Subcutaneous abdominal adipose tissue (tissue), 5 donors: ENCODE measurements at regions not wholly inside any gene's neighbourhood (a gene's known extent, or its start where the extent isn't known, plus 50 kb on each side); places are given as distances from the start of the nearest gene placed in this dataset.

Experiments
- H3K27ac ChIP-seq: one replicate; pipeline ENCODE4 v1.7.0; 2013; ENCODE audit warnings: low read depth, mild to moderate bottlenecking, inconsistent platforms, low read length, moderate library complexity
- H3K27me3 ChIP-seq, 5 donors: one replicate each; pipeline ENCODE4 v1.7.0; 2013; ENCODE audit warnings: low read length in 5 of 5, inconsistent platforms in 1 of 5; ENCODE audit not compliant: control insufficient read depth in 5 of 5, insufficient read depth in 4 of 5
- H3K36me3 ChIP-seq, 5 donors: one replicate each; pipeline ENCODE4 v1.7.0; 2013; ENCODE audit warnings: low read length in 5 of 5; ENCODE audit not compliant: control insufficient read depth in 5 of 5, insufficient read depth in 5 of 5
- H3K4me1 ChIP-seq, 5 donors: one replicate each; pipeline ENCODE4 v1.7.0; 2013; ENCODE audit warnings: low read length in 5 of 5, mild to moderate bottlenecking in 3 of 5, moderate library complexity in 1 of 5; ENCODE audit not compliant: control insufficient read depth in 5 of 5, insufficient read depth in 5 of 5
- H3K4me3 ChIP-seq, 5 donors: one replicate each; pipeline ENCODE4 v1.7.0; 2013; ENCODE audit warnings: low read length in 5 of 5, low read depth in 1 of 5
- H3K9ac ChIP-seq, 5 donors: one replicate each; pipeline ENCODE4 v1.7.0; 2013; ENCODE audit warnings: low read length in 5 of 5, mild to moderate bottlenecking in 4 of 5, moderate library complexity in 3 of 5
- H3K9me3 ChIP-seq, 5 donors: one replicate each; pipeline ENCODE4 v1.7.0; 2013; ENCODE audit warnings: low read length in 5 of 5; ENCODE audit not compliant: control insufficient read depth in 5 of 5
- donor health status: healthy.
- donor health status: healthy.
- donor health status: healthy.
- donor health status: healthy.
- donor health status: healthy.

GRCh38 chr2:221975151-221975550 lies 323.6 kb downstream of the PAX3 start:
- Histone ChIP-seq H3K9me3 (no peaks in the 10 kb centered on the region), H3K4me3 (no peak overlapping the region), H3K36me3 (no peaks in the 10 kb centered on the region), H3K27me3 (no peaks in the 10 kb centered on the region), H3K9ac (no peak overlapping the region), H3K4me1 (no peaks in the 10 kb centered on the region), H3K27ac (no peak overlapping the region)

- Histone ChIP-seq H3K9me3 (no peaks in the 10 kb centered on the region), H3K27ac (no peak overlapping the region), H3K36me3 (no peaks in the 10 kb centered on the region), H3K4me3 (no peak overlapping the region), H3K27me3 (no peaks in the 10 kb centered on the region), H3K4me1 (no peaks in the 10 kb centered on the region), H3K9ac (no peak overlapping the region)
These were observed 324.9 kb downstream of the PAX3 start for GRCh38 chr2:221973902-221974301.

- no peaks in the 10 kb centered on the region for H3K9me3 ChIP-seq
These were observed 325.3 kb downstream of the PAX3 start for GRCh38 chr2:221973502-221973901.

GRCh38 chr2:221972813-221973478 lies 325.9 kb downstream of the PAX3 start:
- Histone ChIP-seq H3K27me3 (no peaks in the 10 kb centered on the region), H3K4me3 (no peak overlapping the region), H3K4me1 (no peaks in the 10 kb centered on the region), H3K9me3 (no peaks in the 10 kb centered on the region), H3K27ac (no peak overlapping the region), H3K36me3 (no peaks in the 10 kb centered on the region), H3K9ac (no peak overlapping the region)

More at GRCh38 chr2:221973502-221973901, 325.3 kb downstream of the PAX3 start:
- Histone ChIP-seq H3K27me3 (no peaks in the 10 kb centered on the region), H3K4me1 (no peaks in the 10 kb centered on the region), H3K9ac (no peak overlapping the region), H3K4me3 (no peak overlapping the region), H3K36me3 (no peaks in the 10 kb centered on the region), H3K27ac (no peak overlapping the region)

GRCh38 chr2:221970389-221970788 lies 328.4 kb downstream of the PAX3 start:
- H3K9ac ChIP-seq: no peak overlapping the region
- no peaks in the 10 kb centered on the region for H3K4me1 ChIP-seq
- no peaks in the 10 kb centered on the region for H3K27me3 ChIP-seq
- H3K4me3 ChIP-seq: no peak overlapping the region
- H3K36me3 ChIP-seq: no peaks in the 10 kb centered on the region
- H3K27ac ChIP-seq: no peak overlapping the region
- H3K9me3 ChIP-seq: no peaks in the 10 kb centered on the region

GRCh38 chr2:221969830-221970144 lies 329.0 kb downstream of the PAX3 start:
- H3K9ac ChIP-seq: no peak overlapping the region
- no peaks in the 10 kb centered on the region for H3K4me1 ChIP-seq
- no peak overlapping the region for H3K4me3 ChIP-seq
- no peaks in the 10 kb centered on the region for H3K36me3 ChIP-seq
- no peaks in the 10 kb centered on the region for H3K9me3 ChIP-seq
- no peak overlapping the region for H3K27ac ChIP-seq
- no peaks in the 10 kb centered on the region for H3K27me3 ChIP-seq

GRCh38 chr2:221969087-221969829 lies 329.5 kb downstream of the PAX3 start:
- H3K9me3 ChIP-seq: no peaks in the 10 kb centered on the region
- H3K4me3 ChIP-seq: no peak overlapping the region
- no peaks in the 10 kb centered on the region for H3K27me3 ChIP-seq
- no peaks in the 10 kb centered on the region for H3K36me3 ChIP-seq
- no peaks in the 10 kb centered on the region for H3K4me1 ChIP-seq
- H3K27ac ChIP-seq: no peak overlapping the region
- no peak overlapping the region for H3K9ac ChIP-seq

- no peak overlapping the region for H3K9ac ChIP-seq
- H3K27me3 ChIP-seq: no peaks in the 10 kb centered on the region
- no peaks in the 10 kb centered on the region for H3K36me3 ChIP-seq
These were observed 336.6 kb downstream of the PAX3 start for GRCh38 chr2:221962186-221962585.

GRCh38 chr2:221961561-221961960 lies 337.2 kb downstream of the PAX3 start:
- Histone ChIP-seq H3K9me3 (no peaks in the 10 kb centered on the region), H3K4me3 (no peak overlapping the region), H3K27me3 (no peaks in the 10 kb centered on the region), H3K4me1 (no peaks in the 10 kb centered on the region), H3K36me3 (no peaks in the 10 kb centered on the region), H3K9ac (no peak overlapping the region), H3K27ac (no peak overlapping the region)

More at GRCh38 chr2:221962186-221962585, 336.6 kb downstream of the PAX3 start:
- H3K4me3 ChIP-seq: no peak overlapping the region
- H3K9me3 ChIP-seq: no peaks in the 10 kb centered on the region
- H3K27ac ChIP-seq: no peak overlapping the region
- H3K4me1 ChIP-seq: no peaks in the 10 kb centered on the region

- H3K27ac ChIP-seq: no peak overlapping the region
- H3K27me3 ChIP-seq: no peaks in the 10 kb centered on the region
- H3K4me3 ChIP-seq: no peak overlapping the region
- H3K4me1 ChIP-seq: no peaks in the 10 kb centered on the region
- no peaks in the 10 kb centered on the region for H3K9me3 ChIP-seq
- H3K9ac ChIP-seq: no peak overlapping the region
- H3K36me3 ChIP-seq: no peaks in the 10 kb centered on the region
These were observed 340.6 kb downstream of the PAX3 start for GRCh38 chr2:221958224-221958623.
